Psoas muscle (tissue), 7 donors: ENCODE measurements at regions not wholly inside any gene's neighbourhood (a gene's known extent, or its start where the extent isn't known, plus 50 kb on each side); places are given as distances from the start of the nearest gene placed in this dataset.

Experiments
- ATAC-seq, 4 donors: fragments of 200-7000 bp; cut with Tn5 transposase; one replicate each; pipeline ENCODE4 v1.9.1; 2020; ENCODE audit warnings: moderate library complexity in 3 of 4, mild to moderate bottlenecking in 2 of 4
- DNase-seq, 2 donors: peaks; one replicate each; pipeline ENCODE4 v3.0.0-alpha.2; 2020
- H3K27ac ChIP-seq: fragments of 200-600 bp; one replicate; pipeline ENCODE4 v1.8.0; 2022
- H3K27me3 ChIP-seq, 3 donors: fragments of 200-600 bp in 1 of 3; one replicate each; pipeline versions ENCODE4 v1.6.1 to v1.8.0; 2013 to 2022; ENCODE audit warnings: low read length in 2 of 3, mild to moderate bottlenecking in 2 of 3, moderate library complexity in 1 of 3; ENCODE audit not compliant: insufficient read depth in 3 of 3
- H3K36me3 ChIP-seq, 2 donors: fragments of 200-600 bp in 1 of 2; one replicate each; pipeline versions ENCODE4 v1.6.1 to v1.8.0; 2013 to 2022; ENCODE audit warnings: low read depth in 1 of 2, mild to moderate bottlenecking in 1 of 2, moderate library complexity in 1 of 2; ENCODE audit not compliant: insufficient read depth in 1 of 2
- H3K4me1 ChIP-seq: fragments of 200-600 bp; one replicate; pipeline ENCODE4 v1.8.0; 2022
- H3K4me3 ChIP-seq: fragments of 200-600 bp; one replicate; pipeline ENCODE4 v1.8.0; 2022; ENCODE audit warnings: mild to moderate bottlenecking
- H3K9me3 ChIP-seq: fragments of 200-600 bp; one replicate; pipeline ENCODE4 v1.8.0; 2022
- WGBS, 3 donors: extraction: QIAGEN DNeasy Blood & Tissue Kit; methylation state at CpG; one replicate each; pipeline versions ENCODE4 v1.1.6 to v1.1.7; 2013; 5-methylcytosine and 5-hydroxymethylcytosine counted together
- intact Hi-C, 2 donors: fragments of 100-400 bp; cut with DNase I; formaldehyde crosslinking; loops; one replicate each; pipeline versions ENCODE4 v1.11.0 to v1.14.2; 2022
- TF ChIP-seq, protein P1 (sequence below): fragments of 200-600 bp; IDR thresholded peaks from one replicate; pipeline ENCODE4 v1.8.0; 2022; ENCODE audit warnings: antibody characterized with exemption
- donor health status: healthy with polysubstance abuse.
- donor health status: DM: no; HTN: no; CAD: no; lungs with moderate emphysema.
- donor health status: Bipolar disorder and iron deficiency.
- donor health status: healthy.
- donor health status: DM: yes; HTN: yes; CAD: no.
- donor health status: DM: no; HTN: no; CAD: no.
- donor health status: DM: yes; HTN: yes; CAD: no.

- intact Hi-C loops = no loop called here
- TF ChIP-seq, protein P1, sequence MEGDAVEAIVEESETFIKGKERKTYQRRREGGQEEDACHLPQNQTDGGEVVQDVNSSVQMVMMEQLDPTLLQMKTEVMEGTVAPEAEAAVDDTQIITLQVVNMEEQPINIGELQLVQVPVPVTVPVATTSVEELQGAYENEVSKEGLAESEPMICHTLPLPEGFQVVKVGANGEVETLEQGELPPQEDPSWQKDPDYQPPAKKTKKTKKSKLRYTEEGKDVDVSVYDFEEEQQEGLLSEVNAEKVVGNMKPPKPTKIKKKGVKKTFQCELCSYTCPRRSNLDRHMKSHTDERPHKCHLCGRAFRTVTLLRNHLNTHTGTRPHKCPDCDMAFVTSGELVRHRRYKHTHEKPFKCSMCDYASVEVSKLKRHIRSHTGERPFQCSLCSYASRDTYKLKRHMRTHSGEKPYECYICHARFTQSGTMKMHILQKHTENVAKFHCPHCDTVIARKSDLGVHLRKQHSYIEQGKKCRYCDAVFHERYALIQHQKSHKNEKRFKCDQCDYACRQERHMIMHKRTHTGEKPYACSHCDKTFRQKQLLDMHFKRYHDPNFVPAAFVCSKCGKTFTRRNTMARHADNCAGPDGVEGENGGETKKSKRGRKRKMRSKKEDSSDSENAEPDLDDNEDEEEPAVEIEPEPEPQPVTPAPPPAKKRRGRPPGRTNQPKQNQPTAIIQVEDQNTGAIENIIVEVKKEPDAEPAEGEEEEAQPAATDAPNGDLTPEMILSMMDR = no peak
- DNase-seq (no peak), ATAC-seq (no peak)
- Histone ChIP-seq H3K4me1 (no peaks in the 10 kb centered on the region), H3K36me3 (no peaks in the 10 kb centered on the region), H3K4me3 (no peak overlapping the region), H3K27ac (no peak overlapping the region), H3K9me3 (no peaks in the 10 kb centered on the region), H3K27me3 (no peaks in the 10 kb centered on the region)
- WGBS, 3 donors = 94 to 95% (median 95%) methylated on average over 20 of the region's 20 CpGs
Observed at GRCh38 chr18:30352551-30353168, 689.9 kb downstream of the DSC3 start.

DNA sequence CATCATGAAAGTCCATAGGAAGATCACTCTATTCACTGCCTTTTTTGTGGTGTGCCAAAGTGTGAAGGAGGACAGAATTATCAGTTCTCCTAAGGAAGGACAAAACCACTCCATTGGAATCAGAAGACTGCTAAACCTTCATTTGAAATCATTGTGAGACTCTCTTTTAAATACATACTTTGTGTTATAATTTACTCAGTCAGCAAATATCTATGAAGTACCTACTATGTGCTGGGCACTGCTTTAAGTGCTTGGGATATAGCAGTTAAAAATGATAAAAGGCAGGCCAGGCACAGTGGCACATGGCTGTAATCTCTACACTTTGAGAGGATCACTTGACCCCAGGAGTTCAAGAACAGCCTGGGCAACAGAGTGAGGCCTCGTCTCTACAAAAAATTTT is 692.3 kb downstream of the DSC3 start:
- WGBS, 3 donors = 57 to 79% (median 64%) methylated on average over 1 of the region's 1 CpG
- no peak overlapping the region for H3K27ac ChIP-seq
- no peaks in the 10 kb centered on the region for H3K36me3 ChIP-seq
- H3K4me3 ChIP-seq = no peak overlapping the region
- ATAC-seq (no peak), DNase-seq (no peak)
- no peaks in the 10 kb centered on the region for H3K4me1 ChIP-seq
- no peaks in the 10 kb centered on the region for H3K27me3 ChIP-seq
- intact Hi-C loops = no loop called here
- no peaks in the 10 kb centered on the region for H3K9me3 ChIP-seq
- TF ChIP-seq, protein P1 = no peak

DNA sequence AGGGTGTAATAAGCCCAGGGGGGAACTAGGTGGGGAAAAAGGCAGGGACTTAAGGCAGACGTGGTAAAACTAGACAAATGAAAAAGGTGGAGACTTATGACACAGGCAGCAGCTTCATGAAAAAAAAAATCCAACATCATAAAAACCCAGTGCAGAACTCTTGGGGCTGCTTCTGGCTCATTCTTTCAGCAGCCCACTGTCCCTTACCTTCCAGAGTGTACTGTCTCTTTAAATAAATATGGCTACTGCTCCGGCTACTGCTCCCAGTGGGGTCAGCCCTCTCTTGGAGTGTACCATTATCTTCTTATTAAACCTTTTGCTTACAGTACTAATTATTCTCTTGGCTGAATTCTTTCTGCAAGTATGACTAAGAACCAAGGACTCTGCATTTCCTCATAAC is 699.5 kb downstream of the DSC3 start:
- ATAC-seq = no peak
- TF ChIP-seq, protein P1 = no peak
- Histone ChIP-seq H3K9me3 (no peaks in the 10 kb centered on the region), H3K36me3 (no peaks in the 10 kb centered on the region), H3K4me1 (no peaks in the 10 kb centered on the region), H3K4me3 (no peak overlapping the region), H3K27ac (no peak overlapping the region), H3K27me3 (no peaks in the 10 kb centered on the region)
- intact Hi-C loops = no loop called here
- no peak for DNase-seq
- WGBS, 3 donors = 43 to 56% (median 48%) methylated on average over 2 of the region's 2 CpGs

- DNase-seq (no peak), ATAC-seq (no peak)
- TF ChIP-seq, protein P1 = no peak
- H3K4me3 ChIP-seq = no peak overlapping the region
- H3K27me3 ChIP-seq = no peaks in the 10 kb centered on the region
- intact Hi-C loops = no loop called here
- no peaks in the 10 kb centered on the region for H3K36me3 ChIP-seq
- WGBS, 3 donors = 40 to 61% (median 52%) methylated on average over 2 of the region's 2 CpGs
- H3K27ac ChIP-seq = no peak overlapping the region
- no peaks in the 10 kb centered on the region for H3K9me3 ChIP-seq
- H3K4me1 ChIP-seq = no peaks in the 10 kb centered on the region
Observed at GRCh38 chr18:30342675-30343074, 699.9 kb downstream of the DSC3 start.

DNA sequence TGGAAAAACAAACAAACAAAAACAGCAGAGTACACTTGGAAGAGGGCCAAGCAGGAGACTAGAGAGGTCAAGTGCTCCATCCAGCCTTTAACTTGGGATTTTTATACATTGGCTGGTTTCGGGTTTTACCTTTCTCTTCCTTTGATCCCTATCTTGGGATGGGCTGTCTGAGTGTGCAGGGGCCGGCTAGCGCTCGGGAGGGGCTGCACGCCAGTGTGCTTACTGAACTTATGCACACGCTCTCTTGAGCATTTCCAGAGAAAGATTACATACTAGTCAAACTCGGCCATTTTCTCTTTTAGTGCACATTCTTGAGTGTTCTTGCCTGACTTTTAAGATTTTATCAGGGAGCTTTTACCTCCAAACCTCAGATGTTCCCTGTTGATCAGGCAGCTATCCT is 707.8 kb downstream of the DSC3 start:
- TF ChIP-seq, protein P1 = no peak
- DNase-seq (no peak), ATAC-seq (no peak)
- 84 to 90% (median 88%) methylated on average over 7 of the region's 7 CpGs for WGBS, 3 donors
- Histone ChIP-seq H3K4me3 (no peak overlapping the region), H3K4me1 (no peaks in the 10 kb centered on the region), H3K36me3 (no peaks in the 10 kb centered on the region), H3K27me3 (no peaks in the 10 kb centered on the region), H3K9me3 (no peaks in the 10 kb centered on the region), H3K27ac (no peak overlapping the region)
- intact Hi-C loops = loop anchor here in 1 of 2 donors (5.0 kb wide), 1 partner anchor 43 kb away; no protein-coding TSS in a partner anchor
